Neural progenitor cell (in vitro differentiated cells): ENCODE measurements at regions not wholly inside any gene's neighbourhood (a gene's known extent, or its start where the extent isn't known, plus 50 kb on each side); places are given as distances from the start of the nearest gene placed in this dataset.

Experiments used
- DNase-seq: peaks from one replicate; pipeline ENCODE4 v3.0.0-alpha.2; 2016; ENCODE audit warnings: low spot score
- H2AFZ ChIP-seq: fragments of 200-600 bp; sonication (generic); replicated peaks from 2 replicates; pipeline ENCODE4 v1.6.1; 2016; ENCODE audit warnings: antibody characterized with exemption
- H3F3A ChIP-seq: fragments of 200-600 bp; sonication (generic); 2 replicates; pipeline ENCODE4 v1.6.1; 2016; ENCODE audit warnings: antibody characterized with exemption, low read depth
- H3K27ac ChIP-seq: fragments of 200-600 bp; sonication (generic); 2 replicates; pipeline ENCODE4 v1.5.1; 2016; ENCODE audit warnings: mild to moderate bottlenecking
- H3K27me3 ChIP-seq: fragments of 200-600 bp; sonication (generic); 2 replicates; pipeline ENCODE4 v1.6.1; 2016; ENCODE audit warnings: mild to moderate bottlenecking, moderate library complexity
- H3K36me3 ChIP-seq: fragments of 200-600 bp; sonication (generic); 2 replicates; pipeline ENCODE4 v1.5.1; 2016
- H3K4me1 ChIP-seq: fragments of 200-600 bp; sonication (generic); 2 replicates; pipeline ENCODE4 v1.6.1; 2016; ENCODE audit warnings: mixed run types
- H3K4me2 ChIP-seq: fragments of 200-600 bp; sonication (generic); 2 replicates; pipeline ENCODE4 v1.6.1; 2016
- H3K4me3 ChIP-seq: fragments of 200-600 bp; sonication (generic); 2 replicates; pipeline ENCODE4 v1.5.1; 2016
- H3K79me2 ChIP-seq: fragments of 200-600 bp; sonication (generic); 2 replicates; pipeline ENCODE4 v1.6.1; 2016; ENCODE audit warnings: low read depth
- H3K9ac ChIP-seq: fragments of 200-600 bp; sonication (generic); 2 replicates; pipeline ENCODE4 v1.6.1; 2016
- H3K9me3 ChIP-seq: fragments of 200-600 bp; sonication (generic); 2 replicates; pipeline ENCODE4 v1.5.1; 2016; ENCODE audit warnings: low read depth
- H4K20me1 ChIP-seq: fragments of 200-600 bp; sonication (generic); 2 replicates; pipeline ENCODE4 v1.6.1; 2016; ENCODE audit warnings: low read depth
- H3K27ac Mint-ChIP-seq: 3 replicates; pipeline ENCODE4 v1.8.0; 2021; ENCODE audit warnings: mixed read lengths
- H3K27me3 Mint-ChIP-seq: 2 replicates; pipeline ENCODE4 v1.8.0; 2022; ENCODE audit warnings: low read depth, mild to moderate bottlenecking, inconsistent platforms, moderate library complexity, mixed read lengths; ENCODE audit not compliant: insufficient read depth
- H3K36me3 Mint-ChIP-seq: 3 replicates; pipeline ENCODE4 v1.8.0; 2021; ENCODE audit warnings: mixed read lengths
- H3K4me1 Mint-ChIP-seq: 3 replicates; pipeline ENCODE4 v1.8.0; 2021; ENCODE audit warnings: mixed read lengths
- H3K4me3 Mint-ChIP-seq: 3 replicates; pipeline ENCODE4 v1.8.0; 2021; ENCODE audit warnings: mild to moderate bottlenecking, moderate library complexity, mixed read lengths
- H3K9me3 Mint-ChIP-seq: 3 replicates; pipeline ENCODE4 v1.8.0; 2020; ENCODE audit warnings: mixed read lengths
- EZH2 ChIP-seq: fragments of 200-600 bp; sonication (generic); IDR thresholded peaks from 2 replicates; pipeline ENCODE4 v1.6.1; 2017; ENCODE audit warnings: antibody characterized with exemption, mild to moderate bottlenecking, moderate library complexity
- EZH2phosphoT487 ChIP-seq: fragments of 200-600 bp; sonication (generic); IDR thresholded peaks from 2 replicates; pipeline ENCODE4 v1.6.1; 2017; ENCODE audit warnings: antibody characterized with exemption
- TF ChIP-seq, protein P1 (sequence below): fragments of 200-600 bp; sonication (generic); IDR thresholded peaks from 2 replicates; pipeline ENCODE4 v1.5.1; 2017; ENCODE audit warnings: antibody characterized with exemption, mild to moderate bottlenecking

DNA sequence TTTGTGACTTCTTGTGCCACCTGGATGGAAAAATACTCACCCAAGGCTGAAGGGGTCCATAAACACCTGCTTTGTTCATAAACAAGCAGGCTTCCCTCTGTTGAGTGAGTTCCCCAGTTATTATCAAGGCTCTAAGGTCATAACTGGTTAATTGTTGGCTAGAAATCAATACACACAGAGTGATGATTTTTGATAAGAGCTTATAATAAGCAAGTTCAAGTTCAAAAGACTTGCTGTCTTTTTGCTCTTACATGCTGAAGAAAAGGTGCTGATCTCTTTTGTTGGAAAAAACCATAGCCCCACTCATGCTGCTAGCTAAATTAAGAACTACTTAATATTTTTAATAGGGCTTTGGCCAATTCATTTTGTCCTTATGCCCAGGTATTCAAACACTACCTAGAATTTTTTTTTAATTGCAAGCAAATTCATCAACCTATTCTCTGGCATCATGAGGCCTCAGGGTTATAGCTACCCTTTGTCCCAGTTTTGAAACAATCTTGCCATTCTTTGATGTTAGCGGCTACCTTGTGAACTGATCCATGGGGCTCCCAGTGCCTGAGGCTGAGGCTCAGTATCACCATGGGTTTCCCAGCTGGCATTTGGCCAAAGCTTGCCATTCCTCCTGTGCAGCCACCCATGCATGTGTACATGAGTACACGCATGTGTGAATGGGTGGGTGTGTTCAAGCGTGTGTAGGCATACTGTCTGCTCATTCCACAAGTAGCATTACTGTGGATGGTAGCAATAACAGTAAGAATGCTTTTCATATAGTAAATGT, 127.6 kb upstream of the LPP start:
- H3K27me3 Mint-ChIP-seq, result peaks cover 2% of the 10 kb centered on the region
- H3K4me2 ChIP-seq, result no peak overlapping the region
- TF ChIP-seq EZH2phosphoT487 (no peak), EZH2 (no peak)
- TF ChIP-seq, protein P1, sequence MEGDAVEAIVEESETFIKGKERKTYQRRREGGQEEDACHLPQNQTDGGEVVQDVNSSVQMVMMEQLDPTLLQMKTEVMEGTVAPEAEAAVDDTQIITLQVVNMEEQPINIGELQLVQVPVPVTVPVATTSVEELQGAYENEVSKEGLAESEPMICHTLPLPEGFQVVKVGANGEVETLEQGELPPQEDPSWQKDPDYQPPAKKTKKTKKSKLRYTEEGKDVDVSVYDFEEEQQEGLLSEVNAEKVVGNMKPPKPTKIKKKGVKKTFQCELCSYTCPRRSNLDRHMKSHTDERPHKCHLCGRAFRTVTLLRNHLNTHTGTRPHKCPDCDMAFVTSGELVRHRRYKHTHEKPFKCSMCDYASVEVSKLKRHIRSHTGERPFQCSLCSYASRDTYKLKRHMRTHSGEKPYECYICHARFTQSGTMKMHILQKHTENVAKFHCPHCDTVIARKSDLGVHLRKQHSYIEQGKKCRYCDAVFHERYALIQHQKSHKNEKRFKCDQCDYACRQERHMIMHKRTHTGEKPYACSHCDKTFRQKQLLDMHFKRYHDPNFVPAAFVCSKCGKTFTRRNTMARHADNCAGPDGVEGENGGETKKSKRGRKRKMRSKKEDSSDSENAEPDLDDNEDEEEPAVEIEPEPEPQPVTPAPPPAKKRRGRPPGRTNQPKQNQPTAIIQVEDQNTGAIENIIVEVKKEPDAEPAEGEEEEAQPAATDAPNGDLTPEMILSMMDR, result no peak
- H3K4me1 Mint-ChIP-seq, result peaks cover 3% of the 10 kb centered on the region
- H3K9ac ChIP-seq, result no peak overlapping the region
- no peak overlapping the region for H3K27ac ChIP-seq
- no peak overlapping the region for H2AFZ ChIP-seq
- no peak for DNase-seq
- H3K36me3 Mint-ChIP-seq, result no peaks in the 10 kb centered on the region
- no peaks in the 10 kb centered on the region for H3K79me2 ChIP-seq
- no peaks in the 10 kb centered on the region for H3K9me3 ChIP-seq
- no peaks in the 10 kb centered on the region for H3K27me3 ChIP-seq
- H3K36me3 ChIP-seq, result no peaks in the 10 kb centered on the region
- no peak overlapping the region for H3K27ac Mint-ChIP-seq
- H3K4me1 ChIP-seq, result no peaks in the 10 kb centered on the region
- H4K20me1 ChIP-seq, result no peaks in the 10 kb centered on the region
- H3K4me3 ChIP-seq, result no peak overlapping the region
- no peaks in the 10 kb centered on the region for H3K9me3 Mint-ChIP-seq
- no peak overlapping the region for H3K4me3 Mint-ChIP-seq
- no peaks in the 10 kb centered on the region for H3F3A ChIP-seq

DNA sequence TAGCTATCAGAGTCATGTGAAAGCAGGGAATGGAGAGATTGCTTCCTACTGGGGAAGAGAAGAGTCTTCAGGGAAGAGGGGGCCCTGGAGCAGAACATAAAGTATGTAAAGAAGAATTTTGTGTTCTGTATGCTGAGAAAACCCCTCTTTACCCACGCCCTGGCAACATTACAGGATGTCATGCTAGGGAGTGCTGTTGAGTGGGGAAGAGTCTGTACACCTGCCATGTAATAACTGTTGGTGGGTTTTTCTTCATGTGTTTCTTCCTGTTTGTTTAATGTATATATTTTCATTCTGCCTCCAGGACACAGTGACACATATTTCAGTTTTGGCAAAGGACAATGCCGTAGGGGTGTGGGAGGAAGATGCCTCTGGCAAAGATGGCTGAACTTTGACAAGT, 122.8 kb upstream of the LPP start:
- Histone ChIP-seq H2AFZ (no peak overlapping the region), H3K79me2 (no peaks in the 10 kb centered on the region), H3K27ac (no peak overlapping the region), H3K9me3 (no peaks in the 10 kb centered on the region), H4K20me1 (no peaks in the 10 kb centered on the region), H3K4me3 (no peak overlapping the region), H3K9ac (no peak overlapping the region), H3K4me1 (no peaks in the 10 kb centered on the region), H3K4me2 (no peak overlapping the region), H3K27me3 (no peaks in the 10 kb centered on the region), H3K36me3 (no peaks in the 10 kb centered on the region), H3F3A (no peaks in the 10 kb centered on the region)
- no peak for DNase-seq
- no peaks in the 10 kb centered on the region for H3K36me3 Mint-ChIP-seq
- no peak overlapping the region for H3K27ac Mint-ChIP-seq
- peaks cover 6% of the 10 kb centered on the region for H3K27me3 Mint-ChIP-seq
- TF ChIP-seq, protein P1, result no peak
- TF ChIP-seq EZH2phosphoT487 (no peak), EZH2 (no peak)
- no peak overlapping the region for H3K4me3 Mint-ChIP-seq
- peaks cover 3% of the 10 kb centered on the region for H3K9me3 Mint-ChIP-seq
- H3K4me1 Mint-ChIP-seq, result peaks cover 3% of the 10 kb centered on the region

DNA sequence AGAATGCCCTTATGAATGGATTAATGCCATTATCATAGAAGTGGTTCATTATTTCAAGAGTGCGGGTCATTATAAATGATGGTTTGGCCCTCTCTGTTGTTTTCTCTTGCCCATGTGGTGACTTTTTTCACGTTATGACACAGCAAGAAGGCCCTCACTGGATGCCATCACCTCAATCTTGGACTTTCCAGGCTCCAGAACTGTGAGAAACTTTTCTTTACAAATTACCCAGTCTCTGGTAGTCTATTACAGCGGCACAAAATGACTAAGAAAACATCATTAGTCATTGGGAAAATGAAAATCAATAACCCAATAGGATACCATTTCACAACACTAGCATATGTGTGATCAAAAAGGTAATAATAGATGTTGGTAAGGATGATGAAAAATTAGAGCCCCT, 119.0 kb upstream of the LPP start:
- Histone ChIP-seq H3K27ac (no peak overlapping the region), H3K4me3 (no peak overlapping the region), H3K9me3 (no peaks in the 10 kb centered on the region), H3K4me2 (no peak overlapping the region), H4K20me1 (no peaks in the 10 kb centered on the region), H3F3A (no peaks in the 10 kb centered on the region), H3K9ac (no peak overlapping the region), H3K27me3 (no peaks in the 10 kb centered on the region), H2AFZ (no peak overlapping the region), H3K36me3 (no peaks in the 10 kb centered on the region), H3K4me1 (peaks cover 5% of the 10 kb centered on the region), H3K79me2 (no peaks in the 10 kb centered on the region)
- H3K36me3 Mint-ChIP-seq, result no peaks in the 10 kb centered on the region
- peaks cover 18% of the 10 kb centered on the region for H3K4me1 Mint-ChIP-seq
- no peak for TF ChIP-seq EZH2
- TF ChIP-seq, protein P1, result no peak
- no peak for TF ChIP-seq EZH2phosphoT487
- H3K27ac Mint-ChIP-seq, result no peak overlapping the region
- H3K4me3 Mint-ChIP-seq, result no peak overlapping the region
- H3K27me3 Mint-ChIP-seq, result peaks cover 6% of the 10 kb centered on the region
- H3K9me3 Mint-ChIP-seq, result peaks cover 3% of the 10 kb centered on the region
- no peak for DNase-seq
